Neural crest cell (in vitro differentiated cells): ENCODE measurements at regions not wholly inside any gene's neighbourhood (a gene's known extent, or its start where the extent isn't known, plus 50 kb on each side); places are given as distances from the start of the nearest gene placed in this dataset.

ENCODE experiments used
- DNase-seq: peaks from one replicate; pipeline ENCODE4 v3.0.0; 2021; ENCODE audit warnings: low read depth, mixed read lengths, low spot score
- H3K27ac Mint-ChIP-seq: one replicate; pipeline ENCODE4 v1.8.0; 2021; ENCODE audit warnings: mild to moderate bottlenecking, mixed read lengths; ENCODE audit not compliant: unreplicated experiment
- H3K27me3 Mint-ChIP-seq: 2 replicates; pipeline ENCODE4 v1.8.0; 2021; ENCODE audit warnings: low read depth, mild to moderate bottlenecking, mixed read lengths
- H3K36me3 Mint-ChIP-seq: 2 replicates; pipeline ENCODE4 v1.8.0; 2021; ENCODE audit warnings: low read depth, mild to moderate bottlenecking, mixed read lengths
- H3K4me1 Mint-ChIP-seq: 2 replicates; pipeline ENCODE4 v1.8.0; 2021; ENCODE audit warnings: mixed read lengths
- H3K4me3 Mint-ChIP-seq: one replicate; pipeline ENCODE4 v1.8.0; 2021; ENCODE audit warnings: mild to moderate bottlenecking, mixed read lengths
- H3K9me3 Mint-ChIP-seq: 2 replicates; pipeline ENCODE4 v1.8.0; 2021; ENCODE audit warnings: mixed read lengths
- CTCF ChIP-seq: fragments of 200-600 bp; sonication (generic); conservative IDR thresholded peaks from 2 replicates; pipeline ENCODE4 v1.5.0; 2021; ENCODE audit warnings: antibody characterized with exemption, mild to moderate bottlenecking

GRCh38 chr5:84480873-84481637 is 96.4 kb upstream of the EDIL3 start:
- Mint-ChIP-seq H3K4me3 (no peak overlapping the region), H3K27me3 (no peaks in the 10 kb centered on the region), H3K27ac (no peak overlapping the region), H3K36me3 (no peaks in the 10 kb centered on the region), H3K9me3 (no peaks in the 10 kb centered on the region), H3K4me1 (no peaks in the 10 kb centered on the region)
- no peak for DNase-seq
- no peak for TF ChIP-seq CTCF

- DNase-seq: no peak
- no peaks in the 10 kb centered on the region for H3K4me1 Mint-ChIP-seq
- no peaks in the 10 kb centered on the region for H3K36me3 Mint-ChIP-seq
- no peak for TF ChIP-seq CTCF
- H3K9me3 Mint-ChIP-seq: no peaks in the 10 kb centered on the region
- no peaks in the 10 kb centered on the region for H3K27me3 Mint-ChIP-seq
- no peak overlapping the region for H3K27ac Mint-ChIP-seq
- H3K4me3 Mint-ChIP-seq: no peak overlapping the region
Measured at GRCh38 chr5:84478603-84479002, 93.9 kb upstream of the EDIL3 start.

GRCh38 chr5:84477485-84477884 is 92.8 kb upstream of the EDIL3 start:
- TF ChIP-seq CTCF: no peak
- DNase-seq: no peak
- no peaks in the 10 kb centered on the region for H3K4me1 Mint-ChIP-seq
- H3K27me3 Mint-ChIP-seq: no peaks in the 10 kb centered on the region
- no peak overlapping the region for H3K4me3 Mint-ChIP-seq
- H3K27ac Mint-ChIP-seq: no peak overlapping the region
- peaks cover 3% of the 10 kb centered on the region for H3K36me3 Mint-ChIP-seq
- H3K9me3 Mint-ChIP-seq: peaks cover 5% of the 10 kb centered on the region

GRCh38 chr5:84474126-84474525 is 89.4 kb upstream of the EDIL3 start:
- peaks cover 3% of the 10 kb centered on the region for H3K36me3 Mint-ChIP-seq
- H3K4me1 Mint-ChIP-seq: no peaks in the 10 kb centered on the region
- DNase-seq: no peak
- peaks cover 9% of the 10 kb centered on the region for H3K9me3 Mint-ChIP-seq
- TF ChIP-seq CTCF: no peak
- H3K27ac Mint-ChIP-seq: no peak overlapping the region
- H3K4me3 Mint-ChIP-seq: no peak overlapping the region
- no peaks in the 10 kb centered on the region for H3K27me3 Mint-ChIP-seq

GRCh38 chr5:84453405-84453804 is 68.7 kb upstream of the EDIL3 start:
- Mint-ChIP-seq H3K9me3 (peaks cover 2% of the 10 kb centered on the region), H3K4me3 (no peak overlapping the region), H3K27ac (no peak overlapping the region), H3K27me3 (no peaks in the 10 kb centered on the region), H3K4me1 (no peaks in the 10 kb centered on the region), H3K36me3 (no peaks in the 10 kb centered on the region)
- DNase-seq: no peak
- TF ChIP-seq CTCF: no peak
